ENCODE measurements at regions not wholly inside any gene's neighbourhood (a gene's known extent, or its start where the extent isn't known, plus 50 kb on each side); places are given as distances from the start of the nearest gene placed in this dataset.

GRCh38 chr22:48864748-48865147 lies 962.9 kb downstream of the BRD1 start:
- H3K27me3 ChIP-seq: no peaks in the 10 kb centered on the region
- no peak for TF ChIP-seq CTCF (IDR thresholded peaks at IDR 0.05)
- H3K27ac ChIP-seq: no peak overlapping the region
- no peaks in the 10 kb centered on the region for H3K4me1 ChIP-seq
- peaks cover 0 to 1% of the 10 kb centered on the region in 2 donors for H3K9me3 ChIP-seq
- no peak for DNase-seq (ENCODE audit: low spot score)
- H3K4me3 ChIP-seq: no peak overlapping the region
- no peaks in the 10 kb centered on the region for H3K36me3 ChIP-seq

- H3K36me3 ChIP-seq: no peaks in the 10 kb centered on the region
These were observed 963.6 kb downstream of the BRD1 start for GRCh38 chr22:48863965-48864528.

GRCh38 chr22:48860557-48860956 lies 967.1 kb downstream of the BRD1 start:
- H3K9me3 ChIP-seq: no peaks in the 10 kb centered on the region
- no peak overlapping the region for H3K27ac ChIP-seq
- H3K27me3 ChIP-seq: no peaks in the 10 kb centered on the region
- H3K36me3 ChIP-seq: no peaks in the 10 kb centered on the region
- no peak for TF ChIP-seq CTCF (IDR thresholded peaks at IDR 0.05)
- no peak overlapping the region for H3K4me3 ChIP-seq
- no peak for DNase-seq (ENCODE audit: low spot score)
- no peaks in the 10 kb centered on the region for H3K4me1 ChIP-seq

More at GRCh38 chr22:48863965-48864528, 963.6 kb downstream of the BRD1 start:
- Histone ChIP-seq H3K4me3 (no peak overlapping the region), H3K27me3 (no peaks in the 10 kb centered on the region), H3K9me3 (no peaks in the 10 kb centered on the region), H3K27ac (no peak overlapping the region), H3K4me1 (no peaks in the 10 kb centered on the region)
- no peak for DNase-seq (ENCODE audit: low spot score)
- TF ChIP-seq CTCF (IDR thresholded peaks at IDR 0.05): no peak

- H3K9me3 ChIP-seq: no peaks in the 10 kb centered on the region
- no peak for DNase-seq (ENCODE audit: low spot score)
- no peaks in the 10 kb centered on the region for H3K27me3 ChIP-seq
- H3K36me3 ChIP-seq: no peaks in the 10 kb centered on the region
- no peaks in the 10 kb centered on the region for H3K4me1 ChIP-seq
- H3K27ac ChIP-seq: no peak overlapping the region
- TF ChIP-seq CTCF (IDR thresholded peaks at IDR 0.05): no peak
- H3K4me3 ChIP-seq: no peak overlapping the region
These were observed 968.8 kb downstream of the BRD1 start for GRCh38 chr22:48858856-48859255.

GRCh38 chr22:48858121-48858520 lies 969.6 kb downstream of the BRD1 start:
- no peaks in the 10 kb centered on the region for H3K9me3 ChIP-seq
- no peaks in the 10 kb centered on the region for H3K4me1 ChIP-seq
- H3K36me3 ChIP-seq: no peaks in the 10 kb centered on the region
- H3K4me3 ChIP-seq: no peak overlapping the region
- no peak for DNase-seq (ENCODE audit: low spot score)
- no peaks in the 10 kb centered on the region for H3K27me3 ChIP-seq
- H3K27ac ChIP-seq: no peak overlapping the region
- TF ChIP-seq CTCF (IDR thresholded peaks at IDR 0.05): no peak

GRCh38 chr22:48857202-48857805 lies 970.4 kb downstream of the BRD1 start:
- no peaks in the 10 kb centered on the region for H3K4me1 ChIP-seq
- H3K27me3 ChIP-seq: no peaks in the 10 kb centered on the region
- H3K4me3 ChIP-seq: no peak overlapping the region
- no peaks in the 10 kb centered on the region for H3K9me3 ChIP-seq
- no peak for TF ChIP-seq CTCF (IDR thresholded peaks at IDR 0.05)
- no peaks in the 10 kb centered on the region for H3K36me3 ChIP-seq
- H3K27ac ChIP-seq: no peak overlapping the region
- DNase-seq (ENCODE audit: low spot score): no peak

All from right atrium auricular region (tissue), 2 donors.